ENCODE measurements at regions not wholly inside any gene's neighbourhood (a gene's known extent, or its start where the extent isn't known, plus 50 kb on each side); places are given as distances from the start of the nearest gene placed in this dataset.

GRCh38 chr2:200751786-200752185 lies 59.9 kb upstream of the BZW1 start:
- TF ChIP-seq CTCF (IDR thresholded peaks at IDR 0.05; ENCODE audit: unreplicated experiment): no peak
- Mint-ChIP-seq H3K4me1 (ENCODE audit: low read depth) (peaks cover 16% of the 10 kb centered on the region), H3K36me3 (ENCODE audit: insufficient read depth) (no peaks in the 10 kb centered on the region), H3K4me3 (ENCODE audit: low read depth) (no peak overlapping the region), H3K27ac (no peak overlapping the region), H3K27me3 (peaks cover 16% of the 10 kb centered on the region), H3K9me3 (ENCODE audit: low read depth) (no peaks in the 10 kb centered on the region)
- DNase-seq (ENCODE audit: low spot score, unreplicated experiment): no peak

DNA sequence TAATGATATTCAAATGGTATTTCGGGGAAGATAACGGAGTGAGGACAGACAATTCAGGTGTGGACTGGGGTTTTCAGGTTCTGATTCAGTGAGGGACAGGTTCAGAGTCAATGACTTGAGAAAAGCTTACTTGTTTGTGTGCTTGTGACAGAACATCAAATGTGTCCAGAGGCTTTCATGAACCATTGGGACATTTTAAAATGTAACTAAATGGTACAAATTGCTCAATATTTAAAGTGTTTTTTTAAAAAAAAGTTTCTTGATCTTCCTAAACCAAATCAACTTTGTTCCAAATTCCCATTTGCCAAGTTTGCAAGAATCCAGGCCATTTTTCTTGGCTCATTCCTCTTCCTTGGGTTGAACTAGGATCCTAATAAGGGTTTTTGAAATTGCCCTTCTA lies 59.4 kb upstream of the BZW1 start:
- Mint-ChIP-seq H3K27me3 (peaks cover 16% of the 10 kb centered on the region), H3K36me3 (ENCODE audit: insufficient read depth) (no peaks in the 10 kb centered on the region), H3K4me3 (ENCODE audit: low read depth) (no peak overlapping the region), H3K9me3 (ENCODE audit: low read depth) (no peaks in the 10 kb centered on the region), H3K27ac (no peak overlapping the region), H3K4me1 (ENCODE audit: low read depth) (peaks cover 13% of the 10 kb centered on the region)
- no peak for DNase-seq (ENCODE audit: low spot score, unreplicated experiment)
- no peak for TF ChIP-seq CTCF (IDR thresholded peaks at IDR 0.05; ENCODE audit: unreplicated experiment)

DNA sequence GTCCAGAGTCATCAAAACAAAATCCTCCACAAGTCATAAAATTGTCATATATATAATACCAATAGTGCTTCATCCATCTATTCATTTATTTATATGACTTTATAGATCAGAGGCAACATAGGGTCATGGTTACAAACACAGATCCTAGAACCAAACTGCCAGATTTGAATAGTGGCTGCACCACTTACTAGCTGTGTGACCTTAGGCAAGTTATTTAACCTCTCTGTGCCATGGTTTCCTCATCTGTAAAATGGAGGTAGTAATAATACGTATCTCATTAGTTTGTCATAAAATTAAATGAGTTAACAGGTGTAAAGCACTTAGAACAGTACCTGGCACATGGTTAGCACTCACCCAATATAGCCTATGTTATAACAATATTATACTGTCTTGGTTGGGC lies 58.9 kb upstream of the BZW1 start:
- H3K27ac Mint-ChIP-seq: no peak overlapping the region
- peaks cover 16% of the 10 kb centered on the region for H3K27me3 Mint-ChIP-seq
- TF ChIP-seq CTCF (IDR thresholded peaks at IDR 0.05; ENCODE audit: unreplicated experiment): no peak
- H3K4me3 Mint-ChIP-seq (ENCODE audit: low read depth): no peak overlapping the region
- H3K9me3 Mint-ChIP-seq (ENCODE audit: low read depth): no peaks in the 10 kb centered on the region
- no peaks in the 10 kb centered on the region for H3K36me3 Mint-ChIP-seq (ENCODE audit: insufficient read depth)
- no peak for DNase-seq (ENCODE audit: low spot score, unreplicated experiment)
- H3K4me1 Mint-ChIP-seq (ENCODE audit: low read depth): peaks cover 8% of the 10 kb centered on the region

DNA sequence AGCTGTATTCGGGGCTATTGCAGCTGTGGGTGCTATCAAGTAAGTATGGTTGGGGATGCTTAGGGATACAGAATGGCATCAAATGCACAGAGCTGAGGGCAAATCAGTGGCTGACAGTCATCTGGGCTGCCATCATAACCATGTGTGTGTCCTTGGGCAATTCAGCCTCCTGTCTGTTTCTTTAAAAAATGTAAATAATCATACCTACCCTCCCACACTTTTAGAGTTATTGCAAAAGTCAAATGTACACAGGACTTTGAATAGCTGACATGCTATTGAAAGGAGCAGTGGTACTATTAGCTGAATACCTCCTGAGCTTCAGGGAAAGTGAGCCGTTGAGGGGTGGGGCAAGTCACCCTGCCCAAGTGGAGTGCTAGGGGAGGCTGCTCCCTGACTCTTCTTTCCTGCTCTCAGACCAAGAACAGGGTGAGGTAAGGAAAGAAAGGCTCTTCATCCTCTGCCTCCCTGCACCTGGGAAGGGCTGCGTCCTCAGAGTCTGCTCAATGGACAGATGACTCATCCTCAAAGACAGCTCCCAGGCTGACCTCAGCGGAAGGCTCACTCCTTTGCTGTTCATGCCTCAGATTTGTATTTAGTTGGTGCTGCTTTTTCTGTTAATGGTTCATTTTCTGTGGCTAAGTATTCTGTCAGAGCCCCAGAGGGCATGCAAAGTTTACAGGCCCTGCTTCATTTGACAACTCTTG lies 54.9 kb upstream of the BZW1 start:
- no peak for DNase-seq (ENCODE audit: low spot score, unreplicated experiment)
- no peaks in the 10 kb centered on the region for H3K9me3 Mint-ChIP-seq (ENCODE audit: low read depth)
- no peak overlapping the region for H3K4me3 Mint-ChIP-seq (ENCODE audit: low read depth)
- no peak for TF ChIP-seq CTCF (IDR thresholded peaks at IDR 0.05; ENCODE audit: unreplicated experiment)
- H3K27ac Mint-ChIP-seq: no peak overlapping the region
- no peaks in the 10 kb centered on the region for H3K36me3 Mint-ChIP-seq (ENCODE audit: insufficient read depth)
- peaks cover 18% of the 10 kb centered on the region for H3K27me3 Mint-ChIP-seq
- H3K4me1 Mint-ChIP-seq (ENCODE audit: low read depth): peaks cover 2% of the 10 kb centered on the region

- H3K36me3 Mint-ChIP-seq (ENCODE audit: insufficient read depth): no peaks in the 10 kb centered on the region
- peaks cover 14% of the 10 kb centered on the region for H3K27me3 Mint-ChIP-seq
- H3K9me3 Mint-ChIP-seq (ENCODE audit: low read depth): no peaks in the 10 kb centered on the region
- H3K27ac Mint-ChIP-seq: no peak overlapping the region
- peaks cover 2% of the 10 kb centered on the region for H3K4me1 Mint-ChIP-seq (ENCODE audit: low read depth)
- no peak for DNase-seq (ENCODE audit: low spot score, unreplicated experiment)
- no peak for TF ChIP-seq CTCF (IDR thresholded peaks at IDR 0.05; ENCODE audit: unreplicated experiment)
- H3K4me3 Mint-ChIP-seq (ENCODE audit: low read depth): no peak overlapping the region
Measured at GRCh38 chr2:200757399-200757798, 54.3 kb upstream of the BZW1 start.

Data from progenitor cell of endocrine pancreas (in vitro differentiated cells).